GM12891 (cell line): ENCODE measurements at regions not wholly inside any gene's neighbourhood (a gene's known extent, or its start where the extent isn't known, plus 50 kb on each side); places are given as distances from the start of the nearest gene placed in this dataset.

ENCODE experiments used
- DNase-seq: peaks from one replicate; pipeline ENCODE4 v3.0.0; 2011; ENCODE audit warnings: low spot score; ENCODE audit not compliant: insufficient read length
- FAIRE-seq: peaks from 2 replicates; lab custom pipeline; 2011; peaks lifted over from hg19 to GRCh38; lab: Jason Lieb, UNC
- PAX5 ChIP-seq: IDR thresholded peaks from 2 replicates; pipeline ENCODE4 v1.6.1; 2011; ENCODE audit warnings: low read length, moderate library complexity, mild to moderate bottlenecking; ENCODE audit not compliant: insufficient read depth, severe bottlenecking
- POLR2A ChIP-seq: IDR thresholded peaks from 2 replicates; pipeline ENCODE4 v1.6.1; 2011; ENCODE audit warnings: low read depth, low read length, control low read depth
- POLR2AphosphoS5 ChIP-seq: IDR thresholded peaks from 2 replicates; pipeline ENCODE4 v1.6.1; 2011; ENCODE audit warnings: low read depth, low read length, control low read depth
- POU2F2 ChIP-seq: IDR thresholded peaks from 2 replicates; pipeline ENCODE4 v1.6.1; 2011; ENCODE audit warnings: low read depth, mild to moderate bottlenecking, control low read depth, low read length, moderate library complexity
- SPI1 ChIP-seq: IDR thresholded peaks from 2 replicates; pipeline ENCODE4 v1.6.1; 2011; ENCODE audit warnings: low read depth, low read length, control low read depth
- TAF1 ChIP-seq: IDR thresholded peaks from 2 replicates; pipeline ENCODE4 v1.6.1; 2011; ENCODE audit warnings: low read depth, low read length, control low read depth

GRCh38 chr16:73228649-73229048, 180.7 kb upstream of the ZFHX3 start:
- TF ChIP-seq SPI1 (no peak), POLR2AphosphoS5 (no peak), TAF1 (no peak), POU2F2 (no peak), POLR2A (no peak), PAX5 (no peak)
- no peak for DNase-seq
- FAIRE-seq = no peak

DNA sequence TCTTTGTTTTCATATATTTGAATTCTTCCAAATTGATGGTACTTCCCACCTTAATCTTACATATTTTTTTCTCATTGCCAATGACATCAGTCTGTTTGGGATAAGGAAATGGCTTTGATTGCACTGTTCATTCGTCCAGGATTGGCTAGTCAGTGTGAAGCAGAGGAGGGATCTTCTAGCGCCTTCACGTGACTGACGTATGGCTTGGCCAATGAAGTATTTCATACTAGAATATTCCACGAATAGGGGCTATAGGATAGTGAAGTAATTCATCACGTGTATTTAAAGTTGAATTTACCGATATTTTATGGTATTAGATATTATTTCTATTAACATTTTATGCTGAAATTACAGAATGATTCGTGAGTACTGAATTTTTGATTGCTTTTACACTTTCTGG, 178.7 kb upstream of the ZFHX3 start:
- no peak for FAIRE-seq
- no peak for TF ChIP-seq PAX5
- DNase-seq = no peak

DNA sequence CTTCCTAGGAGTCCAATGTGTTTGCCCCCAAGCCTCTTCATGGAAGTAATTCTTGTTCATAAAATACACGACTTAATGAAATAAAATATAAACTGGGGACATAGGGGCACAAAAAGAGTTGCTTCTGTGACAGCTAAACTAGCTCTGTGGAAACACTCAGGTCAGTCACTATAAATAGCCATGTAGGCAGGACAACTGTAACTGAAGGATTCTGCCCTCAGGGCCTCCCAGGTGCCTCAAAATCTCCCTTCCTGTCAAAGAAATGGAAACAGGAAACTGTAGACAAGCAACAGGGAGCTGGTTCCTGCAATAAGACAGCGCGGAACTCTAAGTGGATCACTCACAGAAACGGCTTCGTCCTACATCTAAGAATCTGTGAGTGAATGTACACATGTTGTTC, 178.1 kb upstream of the ZFHX3 start:
- TF ChIP-seq SPI1 = no peak
- TF ChIP-seq POU2F2 = no peak
- TF ChIP-seq TAF1 = no peak
- no peak for TF ChIP-seq POLR2AphosphoS5
- TF ChIP-seq PAX5 = no peak
- TF ChIP-seq POLR2A = no peak
- FAIRE-seq = no peak
- no peak for DNase-seq

DNA sequence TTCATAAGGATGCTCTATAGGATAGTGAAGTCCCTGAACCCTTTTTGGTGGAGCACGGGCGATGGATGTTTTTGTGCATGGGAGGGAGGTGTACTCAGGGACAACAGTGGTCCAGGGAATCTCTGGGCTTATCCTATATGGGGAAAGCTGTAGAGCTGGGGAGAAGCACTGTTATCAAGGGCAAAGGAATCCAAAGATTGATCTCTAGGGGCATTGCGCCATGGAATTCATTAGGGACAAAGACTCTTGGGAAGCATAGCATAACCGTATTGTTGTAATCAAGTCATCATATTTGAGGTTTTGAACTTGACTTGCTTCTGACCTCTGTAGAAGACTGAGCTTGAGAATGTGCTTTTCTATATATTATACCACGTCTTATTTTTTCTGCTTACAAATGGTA, 172.9 kb upstream of the ZFHX3 start:
- TF ChIP-seq POU2F2 = no peak
- no peak for TF ChIP-seq PAX5
- no peak for TF ChIP-seq POLR2A
- TF ChIP-seq POLR2AphosphoS5 = no peak
- no peak for TF ChIP-seq TAF1
- no peak for TF ChIP-seq SPI1
- DNase-seq (no peak), FAIRE-seq (no peak)

DNA sequence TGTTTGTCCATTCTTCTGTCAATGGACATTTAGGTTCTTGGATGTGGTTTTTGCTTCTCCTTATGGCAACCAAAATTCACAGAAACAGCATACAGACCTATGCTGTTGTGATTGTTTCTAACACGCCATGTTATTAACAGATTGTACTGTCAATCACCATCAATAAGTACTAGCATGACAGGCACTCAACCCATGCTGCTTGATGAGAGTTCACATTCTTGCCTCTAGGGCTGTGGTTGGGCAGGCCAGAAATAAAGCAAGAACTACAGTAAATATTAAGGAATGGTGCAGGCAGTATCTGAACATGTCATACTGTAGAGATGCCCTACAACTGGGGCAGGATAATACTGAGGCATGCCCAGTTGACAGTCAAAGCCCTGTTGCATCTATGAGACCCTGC, 171.2 kb upstream of the ZFHX3 start:
- no peak for DNase-seq

GRCh38 chr16:73217654-73218053, 169.7 kb upstream of the ZFHX3 start:
- no peak for DNase-seq
- no peak for FAIRE-seq
- TF ChIP-seq PAX5 (no peak), SPI1 (no peak), POLR2AphosphoS5 (no peak), POLR2A (no peak), POU2F2 (no peak), TAF1 (no peak)

More for the DNA sequence above, 171.2 kb upstream of the ZFHX3 start:
- TF ChIP-seq TAF1 (no peak), PAX5 (no peak), POU2F2 (no peak), POLR2AphosphoS5 (no peak), SPI1 (no peak), POLR2A (no peak)
- FAIRE-seq = no peak

GRCh38 chr16:73216932-73217331, 169.0 kb upstream of the ZFHX3 start:
- TF ChIP-seq POLR2A = no peak
- no peak for TF ChIP-seq SPI1
- TF ChIP-seq PAX5 = no peak
- TF ChIP-seq TAF1 = no peak
- no peak for TF ChIP-seq POLR2AphosphoS5
- no peak for TF ChIP-seq POU2F2
- FAIRE-seq (no peak), DNase-seq (no peak)

DNA sequence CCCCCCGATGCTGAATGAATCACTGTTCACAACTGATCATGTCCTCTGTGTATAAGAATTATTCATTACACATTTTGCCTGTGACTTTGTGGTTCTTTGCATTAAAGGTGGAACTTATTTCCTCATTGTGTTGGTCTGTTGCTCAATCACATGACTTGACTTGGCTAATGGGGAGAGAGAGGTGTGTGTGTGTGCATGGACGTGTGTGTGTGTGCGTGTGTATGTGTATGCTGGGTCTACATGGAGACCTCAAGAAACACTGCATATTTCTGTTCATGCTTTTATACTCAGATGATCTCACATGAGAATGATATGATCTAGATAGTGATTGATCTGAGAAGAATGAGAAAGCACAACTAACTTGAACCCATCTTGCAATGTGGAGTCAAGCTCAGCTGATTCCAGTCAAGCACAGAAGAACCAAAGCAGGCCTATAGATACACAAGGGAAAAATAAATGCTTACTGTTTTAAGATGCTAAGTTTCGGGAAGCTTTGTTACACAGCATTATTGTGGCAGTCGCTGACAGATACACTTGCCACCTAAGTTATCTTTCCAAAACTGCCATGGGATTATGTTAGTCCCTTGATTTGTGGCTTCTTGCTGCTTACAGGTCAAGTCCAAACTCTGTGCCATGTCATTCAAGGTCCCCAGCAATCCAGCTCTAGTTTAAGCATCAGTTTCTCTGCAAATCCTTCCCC, 167.9 kb upstream of the ZFHX3 start:
- FAIRE-seq = no peak
- TF ChIP-seq SPI1 (no peak), POLR2AphosphoS5 (no peak), PAX5 (no peak), POLR2A (no peak), TAF1 (no peak), POU2F2 (no peak)
- no peak for DNase-seq

DNA sequence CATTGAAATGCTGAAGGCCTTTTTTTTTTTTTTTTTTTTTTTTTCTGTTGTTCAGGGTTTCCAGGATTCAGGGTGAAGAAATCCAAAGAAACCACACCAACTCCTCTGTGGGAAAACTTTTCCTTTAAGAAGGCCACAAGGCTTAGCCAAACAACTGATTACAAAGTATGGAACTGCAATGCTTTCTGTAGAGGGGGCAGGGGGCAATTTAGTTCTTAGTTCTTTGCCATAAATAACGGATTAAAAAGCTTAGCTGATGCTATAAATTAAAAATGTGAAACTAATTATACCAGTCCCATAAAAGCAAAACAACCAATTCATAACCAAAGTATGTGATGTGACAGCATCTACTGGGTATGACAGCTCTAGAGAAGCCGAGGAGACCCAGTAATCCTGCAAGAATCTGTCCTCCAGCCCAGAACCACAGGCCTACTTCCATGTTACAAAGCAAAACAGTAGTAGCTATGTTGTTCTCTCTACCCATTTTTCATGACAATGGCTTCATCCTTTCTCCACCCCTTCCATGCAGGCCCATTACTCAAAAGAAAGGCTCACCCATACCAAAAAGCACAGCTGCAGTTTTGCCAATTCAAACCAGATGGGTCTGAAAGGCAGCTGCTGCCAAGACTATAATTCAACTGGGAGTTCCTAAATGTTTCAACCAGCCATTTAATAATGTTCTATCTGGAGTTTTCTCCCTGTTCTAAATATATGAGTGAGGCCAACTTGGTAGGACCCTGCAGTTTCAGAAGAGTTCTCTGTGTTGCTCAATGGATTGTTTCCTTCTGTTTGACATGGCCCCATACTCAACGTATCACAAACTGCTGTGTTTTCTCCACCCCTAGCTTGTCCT, 167.1 kb upstream of the ZFHX3 start:
- FAIRE-seq = no peak
- no peak for DNase-seq
- TF ChIP-seq POLR2A = no peak
